ENCODE measurements at regions not wholly inside any gene's neighbourhood (a gene's known extent, or its start where the extent isn't known, plus 50 kb on each side); places are given as distances from the start of the nearest gene placed in this dataset.
"Not testable (repeated sequence)": the region's sequence is repeated elsewhere in the genome, so short reads cannot be mapped to it uniquely, and the experiment has no call there.

- DNase-seq = no peak
These were observed 286.8 kb upstream of the AUTS2 start for GRCh38 chr7:69311489-69311888.

GRCh38 chr7:69313852-69314251 is 284.4 kb upstream of the AUTS2 start:
- not testable (repeated sequence) for DNase-seq

DNA sequence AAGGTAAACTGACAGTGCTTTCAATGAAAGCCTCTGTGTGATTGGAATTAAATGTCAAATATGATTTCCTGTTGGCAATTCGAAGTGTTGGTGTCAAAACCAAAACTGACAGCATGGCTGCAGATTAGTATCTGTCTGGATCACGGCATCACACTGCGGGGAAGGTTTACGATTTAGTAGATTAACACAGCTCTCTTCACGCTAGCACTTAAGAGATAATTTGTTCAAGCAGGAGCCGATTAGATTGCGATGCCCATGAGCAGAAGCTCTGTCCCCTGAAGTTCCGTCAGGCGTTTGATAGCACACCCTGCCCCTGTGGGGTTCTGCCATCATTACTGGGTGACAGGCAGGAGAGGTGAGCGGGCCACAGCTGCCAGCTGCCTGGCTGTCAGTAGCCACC is 279.5 kb upstream of the AUTS2 start:
- DNase-seq = peak; percentile 32

DNA sequence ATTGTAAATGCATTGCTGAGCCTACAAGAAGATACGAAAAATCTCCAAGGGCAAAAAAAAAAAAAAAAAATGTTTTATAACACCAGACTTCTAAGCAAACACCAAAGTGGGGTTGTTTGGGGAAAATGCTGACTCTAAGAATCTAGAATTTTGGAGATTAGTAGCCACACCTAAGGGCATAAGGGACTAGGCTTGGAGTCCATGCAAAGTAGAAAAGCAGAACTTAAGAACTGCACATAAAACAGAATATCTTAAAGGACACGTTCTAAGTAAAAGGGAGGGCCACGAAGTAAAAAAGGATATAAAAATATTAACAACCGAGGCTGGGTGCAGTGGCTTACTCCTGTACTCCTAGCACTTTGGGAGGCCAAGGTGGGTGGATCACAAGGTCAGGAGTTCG is 269.8 kb upstream of the AUTS2 start:
- DNase-seq = no peak

DNA sequence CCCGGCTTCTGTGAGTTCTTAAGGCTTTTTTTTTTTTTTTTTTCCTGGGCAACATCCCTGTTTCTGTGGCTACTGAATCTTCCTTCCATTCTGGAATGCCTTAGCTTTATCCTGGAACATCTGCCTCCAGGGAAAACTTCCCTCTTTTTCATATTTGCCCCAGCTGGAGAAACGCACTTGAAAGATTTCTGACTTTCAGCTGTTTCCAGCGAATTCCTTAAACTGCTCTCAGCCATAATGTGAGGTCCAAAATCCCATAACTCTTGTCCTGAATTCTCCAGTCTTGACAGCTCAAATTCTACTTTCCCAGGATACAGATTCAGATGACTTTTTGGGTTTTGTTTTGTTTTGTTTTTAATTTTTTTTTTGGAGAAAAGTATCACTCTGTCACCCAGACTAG is 263.6 kb upstream of the AUTS2 start:
- DNase-seq = no peak

- no peak for DNase-seq
These were observed 262.9 kb upstream of the AUTS2 start for GRCh38 chr7:69335331-69335730.

GRCh38 chr7:69336976-69337375 is 261.3 kb upstream of the AUTS2 start:
- DNase-seq = no peak

DNA sequence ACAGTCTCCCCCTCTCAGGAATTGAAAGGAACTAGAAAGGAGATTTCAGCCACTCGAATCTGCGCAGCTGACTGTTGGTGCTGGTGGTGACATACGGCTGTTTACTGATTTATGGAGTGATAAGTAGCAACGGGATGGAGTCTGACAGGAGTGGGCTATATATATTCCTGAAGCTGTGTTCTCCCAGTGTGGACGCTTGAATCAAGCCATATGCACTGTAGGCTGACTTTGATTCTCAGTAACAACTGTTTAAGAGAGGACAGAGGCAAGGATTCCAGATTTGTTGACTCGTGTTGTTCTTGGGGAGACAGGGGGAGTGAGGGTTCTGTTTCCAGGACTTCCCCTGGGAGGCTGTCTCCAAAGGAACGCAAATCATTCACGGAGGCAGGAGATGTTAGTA is 260.1 kb upstream of the AUTS2 start:
- no peak for DNase-seq

- no peak for DNase-seq
These were observed 257.0 kb upstream of the AUTS2 start for GRCh38 chr7:69341288-69341687.

DNA sequence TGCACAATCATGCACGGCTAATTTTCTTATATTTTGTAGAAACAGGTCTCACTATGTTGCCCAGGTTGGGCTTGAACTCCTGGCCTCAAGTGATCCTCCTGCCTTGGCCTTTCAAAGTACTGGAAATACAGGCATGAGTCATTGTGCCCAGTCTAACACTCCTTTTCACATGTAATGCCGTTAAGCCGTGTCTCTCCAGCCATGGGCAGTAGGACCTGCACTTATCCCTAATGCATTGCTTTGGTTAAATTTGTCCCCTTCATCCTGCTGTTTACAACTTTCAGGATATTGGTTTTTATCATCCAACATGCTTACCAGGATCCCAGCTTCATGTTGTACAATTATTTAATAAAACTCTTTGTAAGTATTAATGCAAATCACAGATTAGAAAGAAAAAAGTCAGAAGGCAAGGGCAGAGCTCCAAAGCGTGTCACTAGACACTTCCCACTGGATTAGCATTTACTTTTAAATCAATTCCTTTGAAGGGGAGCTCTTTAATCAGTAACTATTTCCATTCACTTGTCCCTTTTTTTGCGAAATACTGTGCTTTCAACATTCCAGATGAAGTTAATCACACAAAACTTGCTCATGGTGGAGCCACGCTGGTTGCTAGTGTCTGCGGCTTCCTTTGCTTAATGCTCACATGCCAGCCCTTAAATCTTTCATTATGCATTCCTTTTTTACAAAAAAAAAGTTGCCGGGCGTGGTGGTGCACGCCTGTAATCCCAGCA is 256.0 kb upstream of the AUTS2 start:
- no peak for DNase-seq

DNA sequence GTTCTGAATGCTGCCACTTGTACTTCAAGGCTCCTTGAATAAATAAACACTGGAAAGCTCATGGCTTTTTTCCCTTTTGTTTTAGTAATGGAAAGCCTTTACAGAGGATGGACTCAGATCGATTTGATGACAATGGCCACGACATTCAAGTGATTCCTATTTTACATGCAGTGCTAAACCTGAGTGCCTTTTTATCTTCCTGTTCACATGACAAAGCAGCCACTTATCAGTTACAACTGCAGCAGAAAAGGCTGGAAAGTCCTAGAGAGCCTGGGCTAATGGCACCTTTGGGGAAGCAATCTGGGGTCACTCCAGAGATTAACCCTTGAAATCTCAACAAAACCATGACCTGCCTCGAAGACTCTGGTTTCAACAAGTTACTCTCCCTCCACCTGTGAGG is 249.0 kb upstream of the AUTS2 start:
- DNase-seq = peak; percentile 79

GRCh38 chr7:69358163-69358821 is 240.0 kb upstream of the AUTS2 start:
- peak; percentile 17 for DNase-seq

DNA sequence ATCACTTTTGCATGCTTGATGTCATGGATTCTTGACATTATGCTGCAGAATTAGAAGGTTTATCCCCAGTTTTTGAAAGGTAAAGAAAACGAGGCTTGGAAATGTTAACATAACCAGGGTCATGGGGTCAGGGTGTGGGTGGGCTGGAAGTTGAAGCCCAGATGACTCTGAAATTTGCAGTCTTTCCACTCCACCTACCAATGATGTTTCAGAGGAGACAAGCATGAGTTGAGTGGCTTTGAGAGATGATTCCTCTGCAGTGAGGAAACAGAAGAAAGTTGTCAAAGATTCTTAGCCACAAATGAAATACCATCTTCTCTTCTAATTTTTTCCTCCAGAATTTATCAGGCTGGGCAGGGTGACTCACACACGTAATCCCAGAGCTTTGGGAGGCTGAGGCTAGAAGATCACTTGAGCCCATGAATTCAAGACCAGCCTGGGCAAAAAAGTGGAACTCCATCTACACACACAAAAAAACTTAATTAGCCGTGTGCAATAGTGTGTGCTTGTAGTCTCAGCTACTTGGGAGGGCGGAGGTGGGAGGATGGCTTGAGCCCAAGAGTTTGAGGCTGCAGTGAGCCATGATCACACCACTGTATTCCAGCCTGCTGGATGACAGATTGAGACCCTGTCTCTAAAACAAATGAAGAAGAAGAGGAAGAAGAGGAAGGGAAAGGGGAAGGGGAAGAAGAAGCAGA is 239.1 kb upstream of the AUTS2 start:
- no peak for DNase-seq

DNA sequence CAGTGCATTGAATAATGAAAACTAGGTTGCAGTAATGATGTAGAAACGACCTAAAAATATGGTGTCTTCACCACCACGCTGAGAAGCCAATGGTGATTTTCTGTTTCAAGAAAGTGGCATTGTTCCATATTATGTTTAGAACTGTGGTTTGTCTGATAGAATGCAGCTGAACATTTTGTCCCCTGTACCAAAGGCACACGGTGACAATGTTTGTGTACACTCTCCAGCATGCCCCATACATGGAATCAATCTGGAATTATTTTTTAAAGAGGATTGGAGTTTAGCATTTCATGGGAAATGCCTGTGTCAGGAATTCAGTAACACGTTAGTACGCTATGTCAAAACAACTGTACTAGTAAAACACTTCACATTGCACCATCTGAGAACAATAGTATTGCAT is 237.4 kb upstream of the AUTS2 start:
- no peak for DNase-seq

DNA sequence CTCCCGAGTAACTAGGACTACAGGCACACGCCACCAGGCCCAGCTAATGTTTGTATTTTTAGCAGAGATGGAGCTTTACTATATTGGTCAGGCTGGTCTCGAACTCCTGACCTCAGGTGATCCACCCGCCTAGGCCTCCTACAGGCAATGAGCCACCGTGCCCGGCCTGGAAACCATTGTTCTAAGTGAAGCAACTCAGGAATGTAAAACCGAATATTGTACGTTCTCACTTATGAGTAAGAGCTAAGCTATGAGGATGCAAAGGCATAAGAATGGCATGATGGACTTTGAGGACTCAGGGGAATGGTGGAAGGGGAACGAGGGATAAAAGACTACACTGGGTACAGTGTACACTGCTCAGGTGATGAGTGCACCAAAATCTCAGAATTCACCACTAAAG is 235.1 kb upstream of the AUTS2 start:
- no peak for DNase-seq

DNA sequence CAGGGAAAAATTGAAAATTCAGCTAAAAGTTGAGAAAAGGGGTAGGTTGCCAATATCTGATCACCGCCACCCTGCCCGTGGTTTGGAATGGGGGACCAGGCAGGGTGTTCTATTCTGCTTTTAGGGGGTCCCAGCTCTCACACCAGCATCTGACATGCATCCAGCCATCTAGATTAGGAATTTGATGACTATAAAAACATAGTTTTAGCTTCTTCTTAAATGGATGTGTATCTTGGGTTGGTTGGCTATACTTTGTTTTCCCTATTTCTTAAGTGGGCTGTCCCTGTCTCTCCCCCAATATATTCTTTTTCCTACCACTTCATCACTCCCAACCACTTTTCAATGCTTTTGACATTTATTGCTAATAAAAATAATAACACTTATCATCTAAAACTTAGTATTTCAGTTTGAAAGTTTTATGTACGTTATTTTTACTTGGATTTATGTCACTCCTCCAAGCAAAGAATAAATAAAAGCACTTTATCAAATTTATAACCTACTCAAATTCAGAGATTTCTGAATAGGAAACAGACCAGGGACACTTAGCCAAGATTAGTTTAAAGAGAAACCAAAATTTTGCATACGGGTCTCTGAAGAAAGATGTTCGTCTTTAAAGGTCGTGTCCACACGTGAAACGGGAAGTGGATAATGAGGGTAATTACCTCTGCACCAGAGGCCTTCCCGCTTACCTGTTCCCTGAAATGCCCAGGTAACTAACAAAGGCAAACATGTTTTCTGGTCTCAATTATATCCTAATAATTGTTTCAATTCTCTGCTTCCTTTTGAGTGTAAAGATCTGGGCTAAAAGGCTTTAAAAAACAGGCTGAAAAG is 233.2 kb upstream of the AUTS2 start:
- DNase-seq = peak; percentile 80

GRCh38 chr7:69365651-69366192 is 232.6 kb upstream of the AUTS2 start:
- DNase-seq = peak; percentile 70

GRCh38 chr7:69367780-69368179 is 230.5 kb upstream of the AUTS2 start:
- no peak for DNase-seq

GRCh38 chr7:69373171-69374043 is 224.9 kb upstream of the AUTS2 start:
- no peak for DNase-seq

DNA sequence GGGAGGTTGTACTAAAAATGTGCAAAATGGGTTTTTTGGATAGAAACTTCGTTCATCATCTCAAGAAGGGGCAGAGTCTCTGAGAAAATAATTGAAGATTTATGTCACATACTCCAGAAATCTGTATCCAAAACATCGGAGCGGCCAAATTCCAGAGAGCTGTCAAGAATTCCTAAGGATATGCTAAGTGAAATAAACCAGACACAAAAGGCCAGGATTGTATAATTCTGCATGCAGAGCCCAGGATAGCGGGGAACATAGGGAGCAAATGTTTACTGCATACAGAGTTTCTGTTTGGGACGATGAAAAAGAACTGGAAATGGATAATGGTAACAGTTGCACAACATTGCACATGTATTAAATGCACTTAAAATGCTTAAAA is 224.2 kb upstream of the AUTS2 start:
- no peak for DNase-seq

- no peak for DNase-seq
These were observed 221.1 kb upstream of the AUTS2 start for GRCh38 chr7:69377191-69377590.

Measured in NCI-H146 (cell line).